Panc1 (cell line): ENCODE measurements at regions not wholly inside any gene's neighbourhood (a gene's known extent, or its start where the extent isn't known, plus 50 kb on each side); places are given as distances from the start of the nearest gene placed in this dataset.

Experiments
- ATAC-seq: fragments of 200-7000 bp; cut with Tn5 transposase; 2 replicates; pipeline ENCODE4 v1.9.1; 2020; ENCODE audit warnings: mild to moderate bottlenecking, moderate library complexity
- BruUV-seq: library from RNA; stranded (reverse); fragments of 400-500 nt; replicated peaks from 2 replicates; lab custom pipeline; 2021; lab: Mats Ljungman, UMichigan
- CTCF ChIA-PET: fragments of 300-600 bp; sonication (Branson Sonifier 250); formaldehyde crosslinking; loops from one replicate; lab custom pipeline; 2022; ENCODE audit warnings: antibody characterized with exemption; lab: Charles Lee
- POLR2A ChIA-PET: fragments of 300-600 bp; sonication (Branson Sonifier 250); formaldehyde crosslinking; loops from one replicate; lab custom pipeline; 2022; ENCODE audit warnings: antibody characterized with exemption; lab: Charles Lee
- DNase-seq: peaks from one replicate; pipeline ENCODE4 v3.0.0-alpha.2; 2010; ENCODE audit warnings: low read depth, low spot score
- H3K27ac ChIP-seq: 2 replicates; pipeline ENCODE4 v1.5.1; 2011; ENCODE audit warnings: mild to moderate bottlenecking, low read length, inconsistent platforms
- H3K27me3 ChIP-seq: fragments of 200-500 bp; sonication (Bioruptor generic); 2 replicates; pipeline ENCODE4 v1.6.0; 2014; ENCODE audit warnings: low read length, inconsistent platforms; ENCODE audit not compliant: control insufficient read depth, insufficient read depth
- H3K36me3 ChIP-seq: fragments of 200-500 bp; sonication (Bioruptor generic); 2 replicates; pipeline ENCODE4 v1.5.1; 2014; ENCODE audit warnings: inconsistent platforms, mild to moderate bottlenecking, low read length, moderate library complexity; ENCODE audit not compliant: control insufficient read depth, insufficient read depth
- H3K4me1 ChIP-seq: 2 replicates; pipeline ENCODE4 v1.5.1; 2011; ENCODE audit warnings: inconsistent platforms, mild to moderate bottlenecking, low read length, moderate library complexity; ENCODE audit not compliant: control insufficient read depth, insufficient read depth
- H3K4me3 ChIP-seq, 2 experiments: 2 replicates each; pipeline ENCODE4 v1.5.1; 2011 to 2012; ENCODE audit warnings: low read depth in 2 of 2, low read length in 2 of 2, mild to moderate bottlenecking in 2 of 2, inconsistent platforms in 1 of 2, moderate library complexity in 1 of 2
- H3K9me3 ChIP-seq: fragments of 200-500 bp; sonication (Bioruptor generic); 2 replicates; pipeline ENCODE4 v1.5.1; 2014; ENCODE audit warnings: low read depth, mild to moderate bottlenecking, inconsistent platforms, low read length, moderate library complexity; ENCODE audit not compliant: control insufficient read depth, insufficient read depth
- POLR2AphosphoS5 ChIP-seq: IDR thresholded peaks from 2 replicates; pipeline ENCODE4 v1.6.1; 2012; ENCODE audit warnings: mild to moderate bottlenecking, low read depth, low read length, moderate library complexity
- SIN3A ChIP-seq: IDR thresholded peaks from 2 replicates; pipeline ENCODE4 v1.6.1; 2012; ENCODE audit warnings: low read depth, mild to moderate bottlenecking, low read length, moderate library complexity, borderline replicate concordance; ENCODE audit not compliant: insufficient read depth
- TCF7L2 ChIP-seq: IDR thresholded peaks from 2 replicates; pipeline ENCODE4 v1.6.1; 2011; ENCODE audit warnings: mild to moderate bottlenecking, low read depth, low read length, inconsistent platforms
- in situ Hi-C: cut with HindIII; loops from 2 replicates; pipeline ENCODE4 v1.10.0; 2016; ENCODE audit warnings: low sequenced_read_pairs, low pct_unique_long_range_greater_than_20kb
- intact Hi-C: fragments of 100-400 bp; cut with micrococcal nuclease; formaldehyde crosslinking; loops from one replicate; pipeline ENCODE4 v1.10.0; 2022; ENCODE audit not compliant: unreplicated experiment
- TF ChIP-seq, protein P1 (sequence below), 2 experiments: IDR thresholded peaks; 2 replicates each; pipeline ENCODE4 v1.6.1; 2011 to 2012; ENCODE audit warnings: low read depth in 2 of 2, control low read depth in 1 of 2, low read length in 1 of 2, mild to moderate bottlenecking in 1 of 2, moderate library complexity in 1 of 2; ENCODE audit not compliant: insufficient read depth in 1 of 2
- TF ChIP-seq, protein P2 (sequence below): fragments of 450-650 bp; IDR thresholded peaks from 2 replicates; pipeline ENCODE4 v1.5.1; 2017; ENCODE audit warnings: mild to moderate bottlenecking

DNA sequence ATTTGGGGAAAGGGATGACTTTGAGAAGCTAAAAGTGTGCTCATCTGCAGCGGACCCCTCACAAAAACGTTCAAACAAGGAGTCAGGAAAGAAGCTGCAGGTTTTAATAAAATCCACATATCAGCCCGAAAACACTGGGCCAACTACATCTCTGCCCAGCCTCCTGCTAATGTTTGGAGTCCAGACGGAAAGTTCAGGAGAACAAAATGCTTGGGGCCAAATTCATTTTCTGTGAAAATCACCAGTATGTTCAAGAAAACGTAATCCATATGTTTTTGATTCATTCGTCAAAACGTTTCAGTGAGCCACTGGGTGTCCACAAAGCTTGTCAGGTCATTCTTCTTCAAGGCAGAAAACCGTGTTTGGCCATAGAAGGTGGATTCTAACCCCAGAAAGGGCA is 87.5 kb upstream of the GAS1 start:
- Histone ChIP-seq H3K27ac (no peak overlapping the region), H3K4me1 (no peaks in the 10 kb centered on the region), H3K27me3 (no peaks in the 10 kb centered on the region), H3K36me3 (no peaks in the 10 kb centered on the region), H3K9me3 (no peaks in the 10 kb centered on the region), H3K4me3 (no peak overlapping the region)
- no TSS peak for BruUV-seq
- CTCF ChIA-PET, result no interaction called here
- DNase-seq (no peak), ATAC-seq (no peak)
- TF ChIP-seq, protein P1, sequence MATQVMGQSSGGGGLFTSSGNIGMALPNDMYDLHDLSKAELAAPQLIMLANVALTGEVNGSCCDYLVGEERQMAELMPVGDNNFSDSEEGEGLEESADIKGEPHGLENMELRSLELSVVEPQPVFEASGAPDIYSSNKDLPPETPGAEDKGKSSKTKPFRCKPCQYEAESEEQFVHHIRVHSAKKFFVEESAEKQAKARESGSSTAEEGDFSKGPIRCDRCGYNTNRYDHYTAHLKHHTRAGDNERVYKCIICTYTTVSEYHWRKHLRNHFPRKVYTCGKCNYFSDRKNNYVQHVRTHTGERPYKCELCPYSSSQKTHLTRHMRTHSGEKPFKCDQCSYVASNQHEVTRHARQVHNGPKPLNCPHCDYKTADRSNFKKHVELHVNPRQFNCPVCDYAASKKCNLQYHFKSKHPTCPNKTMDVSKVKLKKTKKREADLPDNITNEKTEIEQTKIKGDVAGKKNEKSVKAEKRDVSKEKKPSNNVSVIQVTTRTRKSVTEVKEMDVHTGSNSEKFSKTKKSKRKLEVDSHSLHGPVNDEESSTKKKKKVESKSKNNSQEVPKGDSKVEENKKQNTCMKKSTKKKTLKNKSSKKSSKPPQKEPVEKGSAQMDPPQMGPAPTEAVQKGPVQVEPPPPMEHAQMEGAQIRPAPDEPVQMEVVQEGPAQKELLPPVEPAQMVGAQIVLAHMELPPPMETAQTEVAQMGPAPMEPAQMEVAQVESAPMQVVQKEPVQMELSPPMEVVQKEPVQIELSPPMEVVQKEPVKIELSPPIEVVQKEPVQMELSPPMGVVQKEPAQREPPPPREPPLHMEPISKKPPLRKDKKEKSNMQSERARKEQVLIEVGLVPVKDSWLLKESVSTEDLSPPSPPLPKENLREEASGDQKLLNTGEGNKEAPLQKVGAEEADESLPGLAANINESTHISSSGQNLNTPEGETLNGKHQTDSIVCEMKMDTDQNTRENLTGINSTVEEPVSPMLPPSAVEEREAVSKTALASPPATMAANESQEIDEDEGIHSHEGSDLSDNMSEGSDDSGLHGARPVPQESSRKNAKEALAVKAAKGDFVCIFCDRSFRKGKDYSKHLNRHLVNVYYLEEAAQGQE (IDR thresholded peaks at IDR 0.05; ENCODE audit: insufficient read depth in 1 of 2, low read depth in 2 of 2, low read length in 1 of 2), result no peak
- TF ChIP-seq POLR2AphosphoS5 (no peak), SIN3A (no peak), TCF7L2 (no peak)
- TF ChIP-seq, protein P2, sequence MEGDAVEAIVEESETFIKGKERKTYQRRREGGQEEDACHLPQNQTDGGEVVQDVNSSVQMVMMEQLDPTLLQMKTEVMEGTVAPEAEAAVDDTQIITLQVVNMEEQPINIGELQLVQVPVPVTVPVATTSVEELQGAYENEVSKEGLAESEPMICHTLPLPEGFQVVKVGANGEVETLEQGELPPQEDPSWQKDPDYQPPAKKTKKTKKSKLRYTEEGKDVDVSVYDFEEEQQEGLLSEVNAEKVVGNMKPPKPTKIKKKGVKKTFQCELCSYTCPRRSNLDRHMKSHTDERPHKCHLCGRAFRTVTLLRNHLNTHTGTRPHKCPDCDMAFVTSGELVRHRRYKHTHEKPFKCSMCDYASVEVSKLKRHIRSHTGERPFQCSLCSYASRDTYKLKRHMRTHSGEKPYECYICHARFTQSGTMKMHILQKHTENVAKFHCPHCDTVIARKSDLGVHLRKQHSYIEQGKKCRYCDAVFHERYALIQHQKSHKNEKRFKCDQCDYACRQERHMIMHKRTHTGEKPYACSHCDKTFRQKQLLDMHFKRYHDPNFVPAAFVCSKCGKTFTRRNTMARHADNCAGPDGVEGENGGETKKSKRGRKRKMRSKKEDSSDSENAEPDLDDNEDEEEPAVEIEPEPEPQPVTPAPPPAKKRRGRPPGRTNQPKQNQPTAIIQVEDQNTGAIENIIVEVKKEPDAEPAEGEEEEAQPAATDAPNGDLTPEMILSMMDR, result no peak
- intact Hi-C loops (no loop called here), in situ Hi-C loops (no loop called here)
- POLR2A ChIA-PET, result no interaction called here

DNA sequence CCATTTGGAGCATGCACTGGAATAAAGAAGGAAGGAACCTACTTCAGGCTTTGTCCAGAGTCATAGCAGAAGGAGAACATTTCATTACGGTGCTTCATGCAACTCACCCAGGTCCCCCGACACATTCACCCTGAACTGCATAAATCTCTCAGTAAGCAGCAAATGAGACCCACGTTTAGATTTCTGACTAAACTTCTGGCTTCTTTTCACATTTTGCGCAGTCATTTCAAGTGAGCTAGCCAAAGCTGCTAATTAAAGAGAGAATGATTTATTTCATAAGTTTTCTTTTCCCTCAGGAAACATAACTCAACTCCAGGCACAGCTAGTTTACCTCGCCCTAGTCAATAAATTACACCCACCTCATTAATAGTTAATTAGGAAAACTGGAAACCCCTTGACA is 88.6 kb upstream of the GAS1 start:
- H3K27ac ChIP-seq, result no peak overlapping the region
- no peaks in the 10 kb centered on the region for H3K9me3 ChIP-seq
- no peaks in the 10 kb centered on the region for H3K27me3 ChIP-seq
- no peaks in the 10 kb centered on the region for H3K36me3 ChIP-seq
- no peak for DNase-seq
- no peaks in the 10 kb centered on the region for H3K4me1 ChIP-seq
- TF ChIP-seq, protein P2, result no peak
- TF ChIP-seq POLR2AphosphoS5 (no peak), TCF7L2 (no peak), SIN3A (no peak)
- TF ChIP-seq, protein P1 (IDR thresholded peaks at IDR 0.05; ENCODE audit: insufficient read depth in 1 of 2, low read depth in 2 of 2, low read length in 1 of 2), result no peak
- in situ Hi-C loops, result no loop called here
- no TSS peak for BruUV-seq
- intact Hi-C loops, result no loop called here
- CTCF ChIA-PET, result no interaction called here
- POLR2A ChIA-PET, result no interaction called here
- ATAC-seq, result no peak
- H3K4me3 ChIP-seq, result no peak overlapping the region
